DND-41 (cell line): ENCODE measurements at regions not wholly inside any gene's neighbourhood (a gene's known extent, or its start where the extent isn't known, plus 50 kb on each side); places are given as distances from the start of the nearest gene placed in this dataset.

ENCODE experiments used
- CTCF ChIP-seq: IDR thresholded peaks from 2 replicates; pipeline ENCODE4 v1.5.1; 2012; ENCODE audit warnings: borderline replicate concordance, low read length, moderate library complexity, mild to moderate bottlenecking; ENCODE audit not compliant: poor library complexity, severe bottlenecking; ENCODE audit errors: extremely low read depth
- EZH2 ChIP-seq: IDR thresholded peaks from 3 replicates; pipeline ENCODE4 v1.6.1; 2012; ENCODE audit warnings: borderline replicate concordance, low read depth, mild to moderate bottlenecking, moderate library complexity, low read length, inconsistent platforms; ENCODE audit not compliant: severe bottlenecking

GRCh38 chr7:145735061-145735460 lies 381.5 kb upstream of the CNTNAP2 start:
- TF ChIP-seq EZH2 (no peak), CTCF (no peak)
